ENCODE measurements at regions not wholly inside any gene's neighbourhood (a gene's known extent, or its start where the extent isn't known, plus 50 kb on each side); places are given as distances from the start of the nearest gene placed in this dataset.

DNA sequence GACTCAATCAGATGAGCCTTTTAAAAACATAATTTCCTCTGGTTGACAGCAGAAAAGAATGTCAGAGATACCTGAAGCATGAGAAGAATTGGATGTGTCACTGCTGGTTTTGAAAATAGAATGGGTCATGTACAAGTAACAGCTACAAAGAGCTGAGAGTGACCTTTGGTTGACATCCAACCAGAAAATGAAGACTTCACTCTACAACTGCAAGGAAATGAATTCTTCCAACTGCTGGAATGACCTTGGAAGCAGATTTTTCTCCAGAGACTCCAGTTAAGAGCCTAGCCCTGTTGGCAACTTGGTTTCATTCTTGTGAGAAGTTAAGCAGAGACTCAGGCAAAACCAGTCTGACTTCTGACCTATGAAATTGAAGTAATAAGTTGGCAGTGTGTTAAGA is 505.9 kb downstream of the SLC16A7 start:
- no peak for TF ChIP-seq POLR2A (IDR thresholded peaks at IDR 0.05)
- TF ChIP-seq, protein P1, sequence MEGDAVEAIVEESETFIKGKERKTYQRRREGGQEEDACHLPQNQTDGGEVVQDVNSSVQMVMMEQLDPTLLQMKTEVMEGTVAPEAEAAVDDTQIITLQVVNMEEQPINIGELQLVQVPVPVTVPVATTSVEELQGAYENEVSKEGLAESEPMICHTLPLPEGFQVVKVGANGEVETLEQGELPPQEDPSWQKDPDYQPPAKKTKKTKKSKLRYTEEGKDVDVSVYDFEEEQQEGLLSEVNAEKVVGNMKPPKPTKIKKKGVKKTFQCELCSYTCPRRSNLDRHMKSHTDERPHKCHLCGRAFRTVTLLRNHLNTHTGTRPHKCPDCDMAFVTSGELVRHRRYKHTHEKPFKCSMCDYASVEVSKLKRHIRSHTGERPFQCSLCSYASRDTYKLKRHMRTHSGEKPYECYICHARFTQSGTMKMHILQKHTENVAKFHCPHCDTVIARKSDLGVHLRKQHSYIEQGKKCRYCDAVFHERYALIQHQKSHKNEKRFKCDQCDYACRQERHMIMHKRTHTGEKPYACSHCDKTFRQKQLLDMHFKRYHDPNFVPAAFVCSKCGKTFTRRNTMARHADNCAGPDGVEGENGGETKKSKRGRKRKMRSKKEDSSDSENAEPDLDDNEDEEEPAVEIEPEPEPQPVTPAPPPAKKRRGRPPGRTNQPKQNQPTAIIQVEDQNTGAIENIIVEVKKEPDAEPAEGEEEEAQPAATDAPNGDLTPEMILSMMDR (IDR thresholded peaks at IDR 0.05): no peak
- no peak for TF ChIP-seq EP300 (IDR thresholded peaks at IDR 0.05)
- Histone ChIP-seq H3K27ac (no peak overlapping the region), H3K4me1 (no peaks in the 10 kb centered on the region), H3K27me3 (no peaks in the 10 kb centered on the region), H3K9me3 (peaks cover 0 to 12% (median 0%) of the 10 kb centered on the region in 4 donors), H3K36me3 (no peaks in the 10 kb centered on the region), H3K4me3 (no peak overlapping the region)
- no peak for DNase-seq (ENCODE audit: low spot score in 2 of 2)

DNA sequence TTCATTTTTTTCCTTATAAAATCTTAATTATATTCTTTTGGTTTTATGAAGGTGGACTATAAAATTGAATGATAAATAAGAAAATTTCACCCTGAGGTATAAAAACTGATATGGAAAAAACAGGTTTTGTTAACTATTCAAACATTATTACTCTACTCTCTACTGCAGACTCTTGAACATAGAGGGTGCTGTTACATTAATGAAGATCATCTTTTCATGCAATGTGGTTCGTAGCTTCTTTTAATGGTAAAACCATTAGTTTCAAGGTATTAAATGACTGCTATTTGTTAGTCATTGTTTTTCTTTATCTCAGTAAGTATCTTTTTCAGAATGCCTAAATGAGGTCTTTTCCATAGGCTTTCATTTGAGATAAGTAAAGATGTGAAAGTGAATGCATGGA is 510.4 kb downstream of the SLC16A7 start:
- H3K27ac ChIP-seq: no peak overlapping the region
- WGBS, 2 donors: 37 to 47% methylated on average over 1 of the region's 1 CpG

DNA sequence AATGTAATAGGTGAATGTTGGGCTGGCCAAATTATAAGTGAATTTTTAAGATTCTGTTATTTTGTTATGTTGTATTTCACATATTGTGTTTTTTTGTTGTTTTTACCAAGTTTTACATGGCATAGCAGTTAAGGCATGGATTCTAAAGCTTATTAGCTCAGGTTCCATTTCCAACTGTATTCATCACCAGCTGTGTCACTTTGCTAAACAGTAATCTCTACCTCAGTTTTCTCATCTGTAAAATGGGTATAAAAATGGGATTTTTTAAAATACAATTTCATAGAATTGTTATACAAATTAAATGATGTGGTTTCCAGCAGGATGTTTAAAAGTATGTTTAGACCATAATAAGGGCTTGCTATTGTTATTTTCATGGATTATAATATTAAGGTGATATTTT is 512.2 kb downstream of the SLC16A7 start:
- no peak for DNase-seq (ENCODE audit: low spot score in 2 of 2)
- no peaks in the 10 kb centered on the region for H3K27me3 ChIP-seq
- TF ChIP-seq POLR2A (IDR thresholded peaks at IDR 0.05): no peak
- TF ChIP-seq EP300 (IDR thresholded peaks at IDR 0.05): no peak
- TF ChIP-seq, protein P1 (IDR thresholded peaks at IDR 0.05): no peak
- H3K27ac ChIP-seq: no peak overlapping the region
- no peak overlapping the region for H3K4me3 ChIP-seq
- H3K9me3 ChIP-seq: no peaks in the 10 kb centered on the region
- no peaks in the 10 kb centered on the region for H3K4me1 ChIP-seq
- no peaks in the 10 kb centered on the region for H3K36me3 ChIP-seq

More for the DNA sequence above, 510.4 kb downstream of the SLC16A7 start:
- no peaks in the 10 kb centered on the region for H3K27me3 ChIP-seq
- no peak for DNase-seq (ENCODE audit: low spot score in 2 of 2)
- H3K36me3 ChIP-seq: no peaks in the 10 kb centered on the region
- H3K4me3 ChIP-seq: no peak overlapping the region
- no peaks in the 10 kb centered on the region for H3K4me1 ChIP-seq
- TF ChIP-seq POLR2A (IDR thresholded peaks at IDR 0.05) (no peak), EP300 (IDR thresholded peaks at IDR 0.05) (no peak)
- TF ChIP-seq, protein P1 (IDR thresholded peaks at IDR 0.05): no peak
- H3K9me3 ChIP-seq: no peaks in the 10 kb centered on the region

DNA sequence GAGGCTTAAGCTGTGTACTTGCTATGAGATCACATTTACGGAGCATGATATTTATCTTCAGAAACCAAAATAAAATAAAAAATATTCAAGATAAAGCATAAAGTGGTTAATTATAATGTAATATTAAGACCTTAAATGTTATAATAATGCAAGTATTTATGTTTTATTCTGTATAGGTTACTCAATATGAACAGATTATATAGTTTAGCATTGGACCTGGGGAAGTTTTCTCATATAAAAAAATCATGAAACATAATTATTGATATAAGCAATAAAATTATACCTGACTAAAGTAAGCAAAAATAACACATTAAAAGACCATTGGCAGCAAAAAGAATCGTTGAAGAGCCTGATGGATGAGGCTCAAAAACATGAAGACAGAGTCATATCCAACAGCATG is 516.2 kb downstream of the SLC16A7 start:
- no peak overlapping the region for H3K27ac ChIP-seq
- TF ChIP-seq, protein P1 (IDR thresholded peaks at IDR 0.05): no peak
- no peak for TF ChIP-seq POLR2A (IDR thresholded peaks at IDR 0.05)

DNA sequence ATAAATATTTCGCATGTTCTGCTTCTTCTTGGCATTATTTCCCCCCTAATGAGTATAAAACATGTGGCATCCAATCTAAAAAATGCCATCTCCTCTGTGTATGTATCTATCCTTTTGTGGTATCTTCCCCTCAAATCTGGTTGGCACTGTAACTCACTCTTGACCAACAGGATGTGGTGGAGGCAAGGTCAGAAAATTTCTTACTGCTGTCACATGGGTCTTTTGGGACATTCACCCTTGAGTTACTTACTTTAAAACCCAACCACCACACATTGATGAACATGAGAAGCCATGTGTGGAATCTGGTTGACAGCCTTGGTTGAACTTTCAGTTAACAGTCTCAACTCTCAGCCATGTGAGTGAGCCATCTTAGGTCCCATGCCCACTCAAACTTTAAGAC is 516.9 kb downstream of the SLC16A7 start:
- TF ChIP-seq, protein P1 (IDR thresholded peaks at IDR 0.05): no peak
- 0% methylated on average over 1 of the region's 1 CpG for WGBS, 2 donors
- H3K27ac ChIP-seq: no peak overlapping the region

More for the DNA sequence above, 516.2 kb downstream of the SLC16A7 start:
- WGBS, 2 donors: 89% methylated on average over 2 of the region's 2 CpGs
- no peak for DNase-seq (ENCODE audit: low spot score in 2 of 2)
- Histone ChIP-seq H3K4me3 (no peak overlapping the region), H3K36me3 (no peaks in the 10 kb centered on the region), H3K9me3 (no peaks in the 10 kb centered on the region), H3K27me3 (no peaks in the 10 kb centered on the region), H3K4me1 (no peaks in the 10 kb centered on the region)

More for the DNA sequence above, 516.9 kb downstream of the SLC16A7 start:
- Histone ChIP-seq H3K4me1 (no peaks in the 10 kb centered on the region), H3K36me3 (no peaks in the 10 kb centered on the region), H3K27me3 (no peaks in the 10 kb centered on the region), H3K4me3 (no peak overlapping the region), H3K9me3 (no peaks in the 10 kb centered on the region)
- no peak for DNase-seq (ENCODE audit: low spot score in 2 of 2)
